ENCODE measurements at regions not wholly inside any gene's neighbourhood (a gene's known extent, or its start where the extent isn't known, plus 50 kb on each side); places are given as distances from the start of the nearest gene placed in this dataset.
A peak's percentile ranks its signal among the peaks of the same experiment; 100 is the strongest.

DNA sequence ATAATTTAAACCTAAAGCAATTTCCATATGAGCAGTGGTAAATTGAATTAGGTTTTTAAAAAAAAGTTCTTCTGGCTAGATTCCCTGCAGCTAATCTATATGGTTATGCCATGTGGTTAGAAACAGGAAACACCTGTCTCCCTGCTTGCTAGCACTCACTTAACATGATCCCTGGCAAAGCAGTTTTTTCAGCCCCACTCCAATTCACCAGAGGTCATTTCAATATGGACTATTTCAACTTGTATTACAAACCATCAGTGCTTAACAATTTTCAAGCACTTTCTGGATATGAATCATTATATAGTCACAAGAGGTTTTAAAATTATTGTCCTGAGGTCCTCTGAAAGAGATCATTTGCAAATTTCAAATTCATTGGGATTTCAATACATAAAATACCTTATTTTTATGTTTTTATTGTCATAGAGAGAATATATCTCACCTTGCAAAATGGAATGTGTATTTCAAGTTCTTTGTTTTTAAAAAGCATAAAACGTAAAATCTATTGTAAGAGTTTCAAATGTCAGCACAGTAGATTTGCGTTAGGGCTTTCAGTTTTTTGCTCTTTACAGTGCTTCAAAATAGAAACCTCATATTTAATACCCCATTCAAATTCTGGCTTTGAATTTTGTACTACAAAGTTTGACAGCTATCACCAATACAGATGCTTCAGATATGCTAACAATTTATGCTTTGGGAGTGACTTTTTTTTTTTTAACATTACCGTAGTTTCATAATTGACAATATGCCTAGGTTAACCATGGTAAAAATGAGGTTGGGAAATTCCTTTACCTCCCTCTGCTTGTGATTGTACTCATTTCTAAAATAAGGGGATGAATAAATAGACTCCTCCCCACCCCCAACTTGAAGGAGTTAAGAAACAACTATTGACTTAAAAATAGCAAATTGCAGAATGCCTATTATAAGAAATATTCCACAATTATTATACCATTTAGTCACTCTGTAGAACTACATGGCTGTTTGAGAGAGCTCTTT is 117.5 kb upstream of the HGF start:
- no peak overlapping the region for H3K27ac ChIP-seq (ENCODE audit: low read depth, low read length)
- peak overlapping the region; percentile 6 for H3K4me3 ChIP-seq (ENCODE audit: insufficient read depth, low read length, poor library complexity, severe bottlenecking)
- peak overlapping the region; percentile 27 for H3K4me2 ChIP-seq (ENCODE audit: low read depth, low read length, poor library complexity, severe bottlenecking)

DNA sequence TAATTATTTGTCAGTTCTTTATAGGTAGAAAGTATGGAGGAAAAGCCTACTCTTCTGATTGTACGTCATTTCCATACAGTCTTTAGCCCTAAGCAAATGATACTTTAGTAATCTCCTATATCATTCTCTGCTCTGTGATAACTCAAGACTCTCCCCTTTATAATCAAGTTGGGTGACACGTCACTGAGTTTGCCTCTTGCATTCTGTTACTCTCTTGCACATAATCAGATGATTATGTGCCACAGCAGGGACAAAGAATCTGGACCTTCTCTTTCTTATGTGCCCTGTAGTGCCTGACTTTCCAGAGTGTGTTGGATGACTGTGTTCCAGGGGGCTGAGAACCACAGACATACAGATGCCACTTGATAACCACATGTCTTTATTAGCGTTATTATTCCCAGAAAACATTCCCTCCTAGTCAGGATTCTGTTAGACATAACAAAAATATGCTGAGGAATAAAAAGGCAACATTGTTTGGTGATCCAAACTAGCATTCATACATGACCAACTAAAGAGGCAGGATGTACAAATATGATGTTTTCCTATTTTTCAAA is 116.4 kb upstream of the HGF start:
- Histone ChIP-seq H3K9me2 (replicated peaks; ENCODE audit: insufficient read depth, low read length) (no peaks in the 10 kb centered on the region), H3K27ac (ENCODE audit: low read depth, low read length) (no peak overlapping the region), H3K36me3 (ENCODE audit: low read length) (no peaks in the 10 kb centered on the region), H3K4me2 (ENCODE audit: low read depth, low read length, poor library complexity, severe bottlenecking) (no peak overlapping the region), H3K27me3 (ENCODE audit: low read length) (no peaks in the 10 kb centered on the region), H3F3A (ENCODE audit: insufficient read depth) (no peaks in the 10 kb centered on the region), H3K9ac (ENCODE audit: low read length) (no peak overlapping the region), H3K79me2 (ENCODE audit: insufficient read depth, low read length) (no peaks in the 10 kb centered on the region), H3K9me3 (ENCODE audit: insufficient read depth, low read length) (no peaks in the 10 kb centered on the region), H4K20me1 (ENCODE audit: low read depth, low read length) (no peaks in the 10 kb centered on the region), H3K4me3 (ENCODE audit: insufficient read depth, low read length, poor library complexity, severe bottlenecking) (no peak overlapping the region), H2AFZ (ENCODE audit: low read depth, low read length, severe bottlenecking) (no peak overlapping the region)
- no peak for TF ChIP-seq EZH2phosphoT487 (conservative IDR thresholded peaks at IDR 0.05; ENCODE audit: low read length)
- TF ChIP-seq, protein P1, sequence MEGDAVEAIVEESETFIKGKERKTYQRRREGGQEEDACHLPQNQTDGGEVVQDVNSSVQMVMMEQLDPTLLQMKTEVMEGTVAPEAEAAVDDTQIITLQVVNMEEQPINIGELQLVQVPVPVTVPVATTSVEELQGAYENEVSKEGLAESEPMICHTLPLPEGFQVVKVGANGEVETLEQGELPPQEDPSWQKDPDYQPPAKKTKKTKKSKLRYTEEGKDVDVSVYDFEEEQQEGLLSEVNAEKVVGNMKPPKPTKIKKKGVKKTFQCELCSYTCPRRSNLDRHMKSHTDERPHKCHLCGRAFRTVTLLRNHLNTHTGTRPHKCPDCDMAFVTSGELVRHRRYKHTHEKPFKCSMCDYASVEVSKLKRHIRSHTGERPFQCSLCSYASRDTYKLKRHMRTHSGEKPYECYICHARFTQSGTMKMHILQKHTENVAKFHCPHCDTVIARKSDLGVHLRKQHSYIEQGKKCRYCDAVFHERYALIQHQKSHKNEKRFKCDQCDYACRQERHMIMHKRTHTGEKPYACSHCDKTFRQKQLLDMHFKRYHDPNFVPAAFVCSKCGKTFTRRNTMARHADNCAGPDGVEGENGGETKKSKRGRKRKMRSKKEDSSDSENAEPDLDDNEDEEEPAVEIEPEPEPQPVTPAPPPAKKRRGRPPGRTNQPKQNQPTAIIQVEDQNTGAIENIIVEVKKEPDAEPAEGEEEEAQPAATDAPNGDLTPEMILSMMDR (IDR thresholded peaks at IDR 0.05; ENCODE audit: insufficient read depth, low read length, poor library complexity, severe bottlenecking) = no peak

More for the DNA sequence above, 117.5 kb upstream of the HGF start:
- H2AFZ ChIP-seq (ENCODE audit: low read depth, low read length, severe bottlenecking) = no peak overlapping the region
- H3K79me2 ChIP-seq (ENCODE audit: insufficient read depth, low read length) = no peaks in the 10 kb centered on the region
- no peaks in the 10 kb centered on the region for H3F3A ChIP-seq (ENCODE audit: insufficient read depth)
- H4K20me1 ChIP-seq (ENCODE audit: low read depth, low read length) = no peaks in the 10 kb centered on the region
- H3K27me3 ChIP-seq (ENCODE audit: low read length) = no peaks in the 10 kb centered on the region
- no peaks in the 10 kb centered on the region for H3K36me3 ChIP-seq (ENCODE audit: low read length)
- H3K9me3 ChIP-seq (ENCODE audit: insufficient read depth, low read length) = no peaks in the 10 kb centered on the region
- H3K9me2 ChIP-seq (replicated peaks; ENCODE audit: insufficient read depth, low read length) = no peaks in the 10 kb centered on the region
- no peak overlapping the region for H3K9ac ChIP-seq (ENCODE audit: low read length)
- TF ChIP-seq, protein P1 (IDR thresholded peaks at IDR 0.05; ENCODE audit: insufficient read depth, low read length, poor library complexity, severe bottlenecking) = no peak
- no peak for TF ChIP-seq EZH2phosphoT487 (conservative IDR thresholded peaks at IDR 0.05; ENCODE audit: low read length)

DNA sequence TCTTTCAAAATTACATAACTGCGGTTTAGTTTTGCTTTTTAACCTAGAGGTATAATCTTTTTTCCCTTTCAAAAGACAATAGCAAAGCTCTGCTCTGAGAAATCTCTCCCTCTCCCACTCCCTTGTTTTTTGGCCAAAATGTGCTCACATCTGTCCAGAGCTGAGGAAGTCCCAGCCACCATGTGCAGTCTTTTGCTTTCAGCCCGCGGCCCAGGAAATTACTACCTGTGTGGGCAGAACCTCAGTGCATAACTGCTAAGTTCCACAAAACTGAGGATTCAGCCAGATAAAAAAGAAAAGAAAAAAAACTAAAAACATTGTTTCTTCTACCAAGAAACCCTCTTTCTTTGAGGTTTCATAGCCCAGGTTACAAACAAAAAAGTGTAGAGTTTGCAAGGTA is 115.0 kb upstream of the HGF start:
- no peaks in the 10 kb centered on the region for H3K79me2 ChIP-seq (ENCODE audit: insufficient read depth, low read length)
- no peaks in the 10 kb centered on the region for H3F3A ChIP-seq (ENCODE audit: insufficient read depth)
- H3K9ac ChIP-seq (ENCODE audit: low read length) = no peak overlapping the region
- no peaks in the 10 kb centered on the region for H3K36me3 ChIP-seq (ENCODE audit: low read length)
- no peak overlapping the region for H3K27ac ChIP-seq (ENCODE audit: low read depth, low read length)
- no peaks in the 10 kb centered on the region for H3K27me3 ChIP-seq (ENCODE audit: low read length)
- no peaks in the 10 kb centered on the region for H3K9me3 ChIP-seq (ENCODE audit: insufficient read depth, low read length)
- TF ChIP-seq, protein P1 (IDR thresholded peaks at IDR 0.05; ENCODE audit: insufficient read depth, low read length, poor library complexity, severe bottlenecking) = no peak
- no peak for TF ChIP-seq EZH2phosphoT487 (conservative IDR thresholded peaks at IDR 0.05; ENCODE audit: low read length)
- no peak overlapping the region for H3K4me2 ChIP-seq (ENCODE audit: low read depth, low read length, poor library complexity, severe bottlenecking)
- no peaks in the 10 kb centered on the region for H3K9me2 ChIP-seq (replicated peaks; ENCODE audit: insufficient read depth, low read length)
- no peaks in the 10 kb centered on the region for H4K20me1 ChIP-seq (ENCODE audit: low read depth, low read length)
- H3K4me3 ChIP-seq (ENCODE audit: insufficient read depth, low read length, poor library complexity, severe bottlenecking) = no peak overlapping the region
- H2AFZ ChIP-seq (ENCODE audit: low read depth, low read length, severe bottlenecking) = no peak overlapping the region

Data from SU-DHL-6 (cell line).